ENCODE measurements at regions not wholly inside any gene's neighbourhood (a gene's known extent, or its start where the extent isn't known, plus 50 kb on each side); places are given as distances from the start of the nearest gene placed in this dataset.

GRCh38 chr4:152193059-152193458 is 342.8 kb downstream of the FBXW7 start:
- Histone ChIP-seq H3K4me3 (replicated peaks in 1 of 3; ENCODE audit: low read depth in 2 of 3, low read length in 3 of 3) (no peak overlapping the region), H3K4me1 (ENCODE audit: control insufficient read depth in 1 of 2, insufficient read depth in 2 of 2, low read length in 2 of 2) (no peaks in the 10 kb centered on the region), H3K79me2 (ENCODE audit: insufficient read depth, low read length) (no peaks in the 10 kb centered on the region), H3K36me3 (replicated peaks in 1 of 2; ENCODE audit: control insufficient read depth in 1 of 2, insufficient read depth in 2 of 2, low read length in 2 of 2) (no peaks in the 10 kb centered on the region), H2AFZ (ENCODE audit: insufficient read depth, low read depth, low read length, poor library complexity, severe bottlenecking) (no peak overlapping the region), H3K4me2 (replicated peaks; ENCODE audit: extremely low read depth, low read length, poor library complexity, severe bottlenecking) (no peak overlapping the region), H3K9me3 (replicated peaks in 1 of 2; ENCODE audit: control insufficient read depth in 1 of 2, insufficient read depth in 1 of 2, low read length in 2 of 2) (no peaks in the 10 kb centered on the region), H4K20me1 (ENCODE audit: insufficient read depth, low read length) (no peaks in the 10 kb centered on the region), H3K9ac (ENCODE audit: insufficient read depth, low read length, poor library complexity, severe bottlenecking) (no peak overlapping the region), H3K27me3 (ENCODE audit: control insufficient read depth in 2 of 2, insufficient read depth in 2 of 2, low read length in 2 of 2) (no peaks in the 10 kb centered on the region), H3K27ac (ENCODE audit: low read depth in 1 of 2, low read length in 2 of 2) (no peak overlapping the region)
- no peak for DNase-seq
- Mint-ChIP-seq H3K9me3 (peaks cover 0 to 4% (median 0%) of the 10 kb centered on the region in 7 donors), H3K36me3 (no peaks in the 10 kb centered on the region), H3K27me3 (ENCODE audit: low read depth in 3 of 3) (peaks cover 0 to 2% (median 0%) of the 10 kb centered on the region in 3 donors), H3K4me3 (no peak overlapping the region), H3K4me1 (peaks cover 4% of the 10 kb centered on the region), H3K27ac (no peak overlapping the region)
- WGBS (ENCODE audit: insufficient coverage) = no CpG with 5 or more reads among the region's 2 CpGs
- no peak for TF ChIP-seq CTCF (IDR thresholded peaks at IDR 0.05)
- intact Hi-C loops (cut with micrococcal nuclease) = no loop called here

DNA sequence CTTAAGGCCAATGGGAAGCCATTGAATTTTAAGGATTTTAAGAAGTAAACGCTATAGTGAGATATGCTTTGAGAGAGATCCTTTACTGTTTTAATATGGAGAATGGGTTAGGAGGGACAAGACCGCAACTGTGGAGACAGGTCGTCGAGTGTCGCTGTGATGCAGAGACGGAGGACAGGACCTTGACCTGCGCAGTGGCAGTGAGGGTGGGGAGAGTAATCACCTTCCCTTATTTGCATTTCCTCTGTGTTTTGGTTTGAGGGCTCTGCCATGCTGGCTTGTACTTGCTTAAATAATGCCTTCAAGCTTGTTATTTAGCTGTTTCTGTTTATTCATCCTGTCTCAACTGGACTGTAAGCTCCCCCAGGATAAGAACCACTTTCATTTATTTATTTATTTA is 345.0 kb downstream of the FBXW7 start:
- no peak overlapping the region for H3K9ac ChIP-seq (ENCODE audit: insufficient read depth, low read length, poor library complexity, severe bottlenecking)
- H3K4me3 ChIP-seq (replicated peaks in 1 of 3; ENCODE audit: low read depth in 2 of 3, low read length in 3 of 3) = no peak overlapping the region
- intact Hi-C loops (cut with micrococcal nuclease) = no loop called here
- H3K9me3 ChIP-seq (replicated peaks in 1 of 2; ENCODE audit: control insufficient read depth in 1 of 2, insufficient read depth in 1 of 2, low read length in 2 of 2) = no peaks in the 10 kb centered on the region
- TF ChIP-seq CTCF (IDR thresholded peaks at IDR 0.05) = no peak
- no peaks in the 10 kb centered on the region for H4K20me1 ChIP-seq (ENCODE audit: insufficient read depth, low read length)
- H3K36me3 ChIP-seq (replicated peaks in 1 of 2; ENCODE audit: control insufficient read depth in 1 of 2, insufficient read depth in 2 of 2, low read length in 2 of 2) = no peaks in the 10 kb centered on the region
- Mint-ChIP-seq H3K27ac (no peak overlapping the region), H3K27me3 (ENCODE audit: low read depth in 3 of 3) (peaks cover 0 to 3% (median 0%) of the 10 kb centered on the region in 3 donors), H3K9me3 (peaks cover 0 to 4% (median 0%) of the 10 kb centered on the region in 7 donors), H3K4me3 (no peak overlapping the region), H3K36me3 (no peaks in the 10 kb centered on the region), H3K4me1 (peaks cover 9% of the 10 kb centered on the region)
- H2AFZ ChIP-seq (ENCODE audit: insufficient read depth, low read depth, low read length, poor library complexity, severe bottlenecking) = no peak overlapping the region
- no peaks in the 10 kb centered on the region for H3K79me2 ChIP-seq (ENCODE audit: insufficient read depth, low read length)
- no peak overlapping the region for H3K27ac ChIP-seq (ENCODE audit: low read depth in 1 of 2, low read length in 2 of 2)
- no peak overlapping the region for H3K4me2 ChIP-seq (replicated peaks; ENCODE audit: extremely low read depth, low read length, poor library complexity, severe bottlenecking)
- no peak for DNase-seq
- no peaks in the 10 kb centered on the region for H3K27me3 ChIP-seq (ENCODE audit: control insufficient read depth in 2 of 2, insufficient read depth in 2 of 2, low read length in 2 of 2)
- H3K4me1 ChIP-seq (ENCODE audit: control insufficient read depth in 1 of 2, insufficient read depth in 2 of 2, low read length in 2 of 2) = peaks cover 0 to 5% of the 10 kb centered on the region in 2 donors
- 100% methylated on average over 1 of the region's 7 CpGs for WGBS (ENCODE audit: insufficient coverage)

All from CD14-positive monocyte (primary cell).